ENCODE measurements at regions not wholly inside any gene's neighbourhood (a gene's known extent, or its start where the extent isn't known, plus 50 kb on each side); places are given as distances from the start of the nearest gene placed in this dataset.

DNA sequence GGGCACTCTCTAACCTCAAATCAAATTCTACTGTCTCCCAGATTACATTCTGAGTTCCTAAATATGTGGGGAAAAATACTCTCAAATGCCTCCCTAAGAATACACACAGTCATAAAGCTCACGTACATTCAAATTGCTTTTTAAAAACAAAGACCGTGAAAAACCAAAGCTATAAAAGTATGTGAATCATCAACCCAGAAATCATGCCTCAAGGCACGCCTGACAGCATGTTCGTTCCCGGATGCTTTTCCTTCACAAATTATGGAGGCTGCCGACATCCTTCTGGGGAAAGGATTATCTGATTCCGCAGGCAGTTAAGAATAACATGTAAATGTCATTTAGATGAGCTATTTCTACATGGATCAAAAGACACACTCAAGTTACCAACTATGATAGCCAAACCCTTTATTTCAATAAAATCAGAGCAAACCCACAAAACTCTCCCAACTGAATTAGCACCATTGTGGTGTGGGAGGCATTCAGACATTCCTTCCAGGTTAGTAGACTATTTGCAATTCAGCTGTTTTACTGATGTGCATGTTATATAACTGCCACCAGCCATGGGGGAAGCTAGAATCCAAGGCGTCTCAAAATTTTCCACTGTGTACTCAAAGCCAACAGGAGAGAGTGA, 398.2 kb upstream of the TRIB2 start:
- in situ Hi-C loops (cut with HindIII; ENCODE audit: low pct_ligation_motif_present, low pct_unique_long_range_greater_than_20kb, low sequenced_read_pairs) = no loop called here
- peak; percentile 84 for DNase-seq

DNA sequence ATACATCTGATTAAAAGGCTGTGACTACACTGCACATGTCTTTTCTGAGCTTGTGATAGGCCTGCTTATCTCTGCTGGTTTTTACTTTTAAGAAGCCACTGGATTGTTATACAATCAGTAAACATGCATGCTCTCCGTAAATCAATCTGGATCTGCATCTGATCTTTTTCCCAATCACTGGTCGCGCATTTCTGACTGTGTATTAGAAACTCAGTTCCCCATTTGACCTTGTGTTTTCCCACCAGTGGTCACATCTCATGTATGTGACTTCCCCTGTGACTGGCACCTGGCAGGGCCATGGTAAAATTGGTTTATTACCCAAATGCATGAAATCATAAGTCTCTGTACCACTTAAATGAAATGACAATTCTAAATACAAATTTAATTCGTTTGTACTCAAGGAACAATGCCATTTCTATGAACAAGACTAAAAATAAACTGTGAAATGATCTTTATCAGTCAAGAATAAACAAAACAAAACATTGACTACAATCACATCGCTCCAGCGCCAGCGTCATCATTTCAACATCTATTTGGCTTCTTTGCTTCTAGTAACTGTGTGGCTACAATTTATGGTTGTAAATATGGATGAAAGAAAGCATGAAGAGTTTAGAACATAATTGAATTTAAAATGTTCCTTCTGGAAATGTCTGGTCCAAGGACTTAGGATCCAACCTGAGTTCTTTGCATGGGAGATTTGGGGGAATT, 396.6 kb upstream of the TRIB2 start:
- no peak for DNase-seq
- in situ Hi-C loops (cut with HindIII; ENCODE audit: low pct_ligation_motif_present, low pct_unique_long_range_greater_than_20kb, low sequenced_read_pairs) = no loop called here

DNA sequence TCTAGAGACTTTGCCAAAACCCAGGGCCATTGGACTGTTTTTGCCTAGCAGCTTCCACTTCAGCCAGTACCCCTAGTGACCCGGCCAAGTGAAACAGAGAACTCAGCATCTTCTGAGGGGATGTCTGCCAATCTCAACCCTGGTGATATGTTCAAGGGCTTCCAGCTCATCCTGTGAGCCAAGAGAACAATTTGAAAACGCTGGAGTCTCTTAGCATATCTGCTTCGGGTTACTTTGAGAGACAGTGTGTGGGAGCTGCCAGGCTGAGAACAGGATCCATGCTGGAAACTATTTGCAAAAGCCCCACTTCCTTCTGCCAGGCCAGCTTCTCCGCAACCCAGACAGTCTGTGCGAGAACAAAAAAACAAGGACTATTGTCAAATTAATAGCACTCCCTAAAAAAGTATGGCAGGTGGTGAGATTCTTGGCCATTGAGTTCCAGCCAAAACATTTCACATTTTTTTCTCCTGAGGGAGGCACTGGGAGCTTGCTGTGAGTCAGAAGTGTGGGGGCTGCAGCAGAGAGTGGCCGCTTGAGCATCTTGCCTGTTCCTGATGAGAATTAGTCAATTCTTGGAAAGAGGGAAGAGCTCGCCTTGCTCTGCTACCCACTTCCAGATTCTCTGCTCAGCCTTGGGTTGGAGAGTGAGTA, 395.6 kb upstream of the TRIB2 start:
- in situ Hi-C loops (cut with HindIII; ENCODE audit: low pct_ligation_motif_present, low pct_unique_long_range_greater_than_20kb, low sequenced_read_pairs) = no loop called here
- DNase-seq = peak; percentile 45

DNA sequence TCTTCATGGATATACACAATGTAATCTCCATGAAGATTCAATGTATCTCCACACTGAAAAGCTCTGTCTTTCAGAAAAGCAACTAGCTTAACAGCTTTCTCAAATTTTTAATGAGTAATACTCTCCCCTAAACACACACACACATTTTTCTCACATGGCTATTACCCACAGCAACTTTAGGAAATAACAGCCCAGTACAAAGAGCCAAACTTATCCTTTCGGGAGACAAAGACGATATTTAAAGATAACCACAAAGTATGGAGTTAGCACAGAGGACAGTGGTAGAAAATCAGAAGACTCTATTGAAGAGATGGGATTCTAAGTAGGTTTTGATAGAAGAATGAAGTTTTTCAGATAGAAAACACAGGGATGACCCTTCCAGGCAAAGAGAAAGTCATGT, 394.9 kb upstream of the TRIB2 start:
- in situ Hi-C loops (cut with HindIII; ENCODE audit: low pct_ligation_motif_present, low pct_unique_long_range_greater_than_20kb, low sequenced_read_pairs) = no loop called here
- DNase-seq = no peak

DNA sequence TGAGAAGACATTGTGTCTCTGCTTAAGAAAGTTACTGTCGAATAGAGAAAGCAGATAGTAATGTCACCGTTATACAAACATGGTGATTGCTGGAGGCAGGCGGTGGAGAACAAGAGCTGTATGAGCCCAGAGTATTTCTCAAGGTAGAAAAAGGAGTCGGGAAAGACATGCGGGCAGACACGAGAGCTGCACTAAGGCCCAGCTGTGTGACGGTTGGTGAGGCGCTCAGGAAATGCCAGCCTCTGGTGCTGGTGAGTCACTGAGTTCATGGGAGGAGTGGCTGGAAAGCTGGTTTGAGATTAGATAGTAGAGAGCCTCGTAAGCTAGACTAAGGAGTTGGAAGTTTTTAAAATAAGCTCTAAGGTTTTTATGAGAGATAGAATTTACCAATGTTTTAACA, 390.9 kb upstream of the TRIB2 start:
- in situ Hi-C loops (cut with HindIII; ENCODE audit: low pct_ligation_motif_present, low pct_unique_long_range_greater_than_20kb, low sequenced_read_pairs) = no loop called here
- peak; percentile 40 for DNase-seq

DNA sequence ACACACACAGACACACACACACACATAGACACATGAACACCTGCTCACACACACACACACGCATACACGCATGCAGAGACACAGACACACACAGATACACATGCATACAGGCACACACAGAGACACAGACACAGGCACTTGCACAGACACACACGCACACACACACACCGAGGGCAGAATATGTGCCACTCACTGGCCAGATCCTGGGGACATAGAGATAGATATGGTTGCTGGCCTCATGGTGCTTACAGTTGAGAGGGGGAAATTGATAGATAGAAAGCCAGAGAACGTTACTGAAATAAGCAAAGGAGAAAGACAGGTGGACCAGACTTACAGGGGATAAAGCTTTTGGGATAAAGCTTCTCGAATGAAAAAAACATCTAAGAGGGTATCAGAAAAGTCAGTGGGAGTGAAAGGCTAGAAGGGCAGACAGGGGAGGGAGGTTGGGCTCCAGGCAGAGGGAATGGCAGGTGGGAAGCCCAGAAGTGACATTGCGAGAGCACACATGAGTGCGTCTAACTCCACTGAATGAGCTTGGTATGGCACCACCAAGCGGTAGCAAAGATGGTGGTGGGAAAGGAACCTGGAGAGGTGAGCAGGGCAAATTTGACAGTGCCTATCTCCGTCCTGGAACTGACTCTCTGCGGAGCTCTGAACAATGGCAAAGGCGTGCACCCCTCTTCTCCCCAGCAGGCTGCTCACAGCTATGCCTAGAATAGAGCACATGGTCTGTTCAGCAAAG, 390.1 kb upstream of the TRIB2 start:
- in situ Hi-C loops (cut with HindIII; ENCODE audit: low pct_ligation_motif_present, low pct_unique_long_range_greater_than_20kb, low sequenced_read_pairs) = no loop called here
- DNase-seq = no peak

DNA sequence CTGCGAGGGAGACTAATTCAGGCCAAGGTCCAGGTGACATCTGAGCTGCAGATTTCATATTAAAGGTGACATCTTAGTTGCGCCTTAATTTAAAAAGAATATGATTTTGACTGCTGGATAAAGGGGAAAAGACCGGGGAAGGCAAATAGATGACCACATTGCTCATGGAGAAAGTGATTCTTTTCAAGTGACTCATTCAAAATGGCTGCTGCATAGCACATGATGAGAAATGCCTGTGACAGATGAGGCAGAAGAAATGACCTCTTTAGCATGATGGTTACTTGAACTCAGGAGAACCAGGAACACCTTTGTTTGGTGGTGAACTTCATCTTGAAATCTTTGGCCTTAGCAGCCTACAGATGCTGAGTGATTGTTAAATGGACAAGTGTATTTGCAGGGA, 385.8 kb upstream of the TRIB2 start:
- DNase-seq = peak; percentile 56
- in situ Hi-C loops (cut with HindIII; ENCODE audit: low pct_ligation_motif_present, low pct_unique_long_range_greater_than_20kb, low sequenced_read_pairs) = no loop called here

DNA sequence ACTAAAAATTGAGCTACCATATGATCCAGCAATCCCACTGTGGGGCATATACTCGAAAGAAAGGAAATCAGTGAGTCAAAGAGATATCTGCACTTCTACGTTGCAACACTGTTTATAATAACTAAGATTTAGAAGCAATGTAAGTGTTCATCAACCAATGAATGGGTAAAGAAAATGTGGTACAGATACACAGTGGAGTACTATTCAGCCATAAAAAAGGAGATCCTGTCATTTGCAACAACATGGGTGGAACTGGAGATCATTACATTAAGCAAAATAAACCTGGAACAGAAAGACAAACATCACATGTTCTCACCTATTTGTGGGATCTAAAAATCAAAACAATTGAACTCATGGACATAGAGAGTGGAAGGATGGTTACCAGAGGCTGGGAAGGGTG, 385.0 kb upstream of the TRIB2 start:
- in situ Hi-C loops (cut with HindIII; ENCODE audit: low pct_ligation_motif_present, low pct_unique_long_range_greater_than_20kb, low sequenced_read_pairs) = no loop called here
- no peak for DNase-seq

DNA sequence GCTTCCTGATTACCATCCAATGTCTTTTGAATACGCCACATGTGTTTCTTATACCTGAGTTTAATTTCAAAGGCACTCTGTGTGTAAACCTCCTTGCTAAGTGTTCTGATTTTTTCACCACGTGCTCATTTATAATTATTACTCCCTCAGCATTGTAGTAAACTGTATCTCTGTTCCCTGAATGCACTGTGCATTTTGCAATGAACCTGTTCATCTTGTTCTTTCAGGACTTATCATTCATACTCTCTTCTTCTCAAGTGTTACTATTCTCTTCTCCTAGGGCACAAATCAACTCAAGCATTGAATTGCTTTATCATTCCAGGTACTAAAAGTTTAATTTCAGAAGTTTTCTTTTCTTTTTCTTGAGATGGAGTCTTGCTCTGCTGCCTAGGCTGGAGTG, 383.4 kb upstream of the TRIB2 start:
- in situ Hi-C loops (cut with HindIII; ENCODE audit: low pct_ligation_motif_present, low pct_unique_long_range_greater_than_20kb, low sequenced_read_pairs) = no loop called here
- no peak for DNase-seq

DNA sequence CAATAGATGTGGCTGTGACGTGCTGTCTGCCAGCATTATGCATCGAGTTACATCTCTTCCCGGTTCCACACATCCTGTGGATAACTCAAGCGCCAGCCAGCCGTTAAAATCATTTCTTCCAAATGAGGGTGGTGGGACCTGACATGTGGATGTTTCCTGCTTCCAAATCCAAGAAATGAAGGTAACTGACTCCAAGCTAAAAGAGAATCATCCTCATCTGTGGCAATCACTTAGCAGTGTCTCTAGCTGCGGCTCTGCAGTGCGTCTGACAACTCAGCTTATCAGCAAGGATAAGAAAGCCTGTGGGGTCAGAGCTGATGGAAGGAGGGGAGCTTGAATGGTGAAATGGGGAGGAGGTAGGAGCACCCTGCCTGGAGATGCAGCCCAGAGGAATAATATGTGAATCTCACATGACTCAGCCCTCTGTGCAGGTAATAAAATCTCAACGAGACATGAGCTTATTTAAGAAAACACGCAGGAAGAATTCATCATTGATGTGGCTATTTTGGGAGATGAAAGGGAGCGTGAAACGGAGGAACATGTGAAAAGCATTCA, 382.2 kb upstream of the TRIB2 start:
- DNase-seq = no peak
- in situ Hi-C loops (cut with HindIII; ENCODE audit: low pct_ligation_motif_present, low pct_unique_long_range_greater_than_20kb, low sequenced_read_pairs) = no loop called here

DNA sequence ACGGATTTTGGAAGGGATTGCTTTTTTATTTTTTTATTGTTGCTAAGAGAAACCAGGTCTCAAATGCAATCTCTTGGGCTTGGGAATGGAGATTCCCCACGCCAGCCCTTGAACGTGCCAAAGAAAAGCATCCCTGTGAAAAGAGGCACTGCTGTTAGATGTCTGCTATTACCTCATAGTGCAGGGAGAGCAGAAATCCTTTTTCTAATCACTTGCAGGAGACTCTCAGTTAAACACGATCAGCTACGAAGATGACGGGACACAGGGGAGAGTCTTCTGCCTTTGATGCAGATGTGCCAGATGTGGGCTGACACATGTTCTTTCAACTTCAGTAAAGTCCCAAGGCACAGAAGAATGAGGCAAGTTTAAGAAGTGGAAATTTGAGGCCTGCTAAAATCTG, 381.6 kb upstream of the TRIB2 start:
- in situ Hi-C loops (cut with HindIII; ENCODE audit: low pct_ligation_motif_present, low pct_unique_long_range_greater_than_20kb, low sequenced_read_pairs) = no loop called here

DNA sequence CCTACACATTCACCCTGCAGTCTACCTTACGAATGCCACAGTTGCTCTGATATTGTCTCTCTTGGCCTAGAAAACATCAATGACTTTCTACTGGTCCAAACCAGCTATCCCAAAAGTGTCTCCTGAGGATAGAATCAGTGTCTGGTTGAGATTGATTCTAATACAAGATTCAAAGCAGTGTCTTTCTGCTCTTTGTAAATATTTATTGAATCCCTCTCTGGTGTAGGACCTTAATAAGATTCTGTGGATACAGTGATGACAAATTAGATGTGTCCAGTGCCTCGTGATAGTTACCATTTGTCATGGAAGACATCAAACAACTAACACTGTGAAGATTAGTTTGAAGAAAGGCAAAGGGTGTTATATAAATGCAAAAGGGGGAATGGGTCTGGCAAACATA, 380.7 kb upstream of the TRIB2 start:
- in situ Hi-C loops (cut with HindIII; ENCODE audit: low pct_ligation_motif_present, low pct_unique_long_range_greater_than_20kb, low sequenced_read_pairs) = no loop called here
- no peak for DNase-seq

More for the DNA sequence above, 381.6 kb upstream of the TRIB2 start:
- DNase-seq = no peak

DNA sequence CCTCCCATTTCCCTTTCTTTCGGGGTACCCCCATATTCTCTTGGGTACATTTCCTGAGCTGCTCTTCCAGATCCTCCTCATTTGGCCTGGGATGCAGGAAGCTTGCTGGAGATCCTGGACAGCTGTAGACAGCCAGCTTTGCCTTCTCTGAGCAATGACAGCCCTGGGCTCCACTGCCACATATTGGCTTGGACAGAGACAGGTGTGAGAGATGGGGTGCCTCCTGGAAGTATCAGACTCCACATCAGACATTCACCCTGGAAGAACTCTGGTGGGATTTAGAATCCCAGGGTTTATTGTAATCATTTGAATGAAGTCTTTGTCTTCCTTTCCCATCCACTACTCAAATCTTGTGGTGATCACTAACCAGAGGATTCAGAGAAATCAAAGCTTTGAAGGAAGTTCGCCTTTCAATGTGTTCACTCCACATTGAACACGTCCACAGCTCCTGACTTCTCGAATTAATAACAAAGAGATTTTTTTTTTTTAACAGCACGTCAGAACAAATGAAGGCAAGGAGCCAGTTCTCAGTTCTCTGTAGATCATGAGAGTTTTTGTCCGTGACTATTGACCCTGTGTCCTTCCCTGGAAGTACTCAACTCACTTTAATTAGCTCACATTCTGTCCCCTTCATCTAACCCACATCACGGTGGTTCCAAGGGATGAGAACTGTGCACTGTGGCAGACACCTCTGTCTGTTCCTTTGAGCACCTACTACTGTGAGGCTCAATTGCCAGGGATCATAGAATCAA, 377.6 kb upstream of the TRIB2 start:
- in situ Hi-C loops (cut with HindIII; ENCODE audit: low pct_ligation_motif_present, low pct_unique_long_range_greater_than_20kb, low sequenced_read_pairs) = no loop called here
- no peak for DNase-seq

DNA sequence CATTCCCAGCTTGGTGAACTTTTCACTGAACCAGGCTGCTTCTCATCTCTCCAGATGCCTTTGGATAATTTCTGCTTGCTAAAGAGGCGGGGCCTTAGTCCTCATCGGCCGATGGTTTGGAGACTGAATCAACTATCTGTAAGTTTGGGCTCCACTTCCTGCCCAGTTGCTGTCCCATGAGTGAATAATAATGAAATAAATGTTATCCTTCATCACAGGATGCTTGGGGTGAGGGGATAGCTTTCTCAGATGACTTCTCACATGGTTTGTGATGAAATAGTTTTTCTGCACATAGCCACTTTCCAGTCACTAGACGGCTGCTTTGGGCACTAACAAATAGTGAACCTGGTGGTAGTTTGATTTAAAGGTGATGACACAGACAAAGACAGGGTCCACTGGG, 376.6 kb upstream of the TRIB2 start:
- no peak for DNase-seq
- in situ Hi-C loops (cut with HindIII; ENCODE audit: low pct_ligation_motif_present, low pct_unique_long_range_greater_than_20kb, low sequenced_read_pairs) = no loop called here

DNA sequence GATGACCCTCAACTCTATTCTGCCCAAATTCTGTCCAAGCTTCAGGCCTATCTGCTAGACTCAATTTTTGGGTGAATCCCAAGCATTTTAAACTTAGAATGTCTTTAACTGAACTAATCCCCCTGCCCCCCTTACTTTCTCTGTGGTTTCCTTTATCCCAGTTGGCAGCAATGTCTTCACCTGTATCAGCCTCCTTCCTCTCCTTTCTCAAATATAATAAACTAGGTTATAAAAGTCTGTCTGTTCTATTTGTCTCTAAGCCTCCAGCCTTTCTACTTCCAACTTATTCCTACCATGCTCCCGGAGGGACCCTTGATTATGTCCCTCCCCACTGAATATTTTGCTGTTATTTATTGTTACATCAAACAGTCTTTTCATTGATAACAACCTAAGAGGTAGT, 375.5 kb upstream of the TRIB2 start:
- in situ Hi-C loops (cut with HindIII; ENCODE audit: low pct_ligation_motif_present, low pct_unique_long_range_greater_than_20kb, low sequenced_read_pairs) = no loop called here
- no peak for DNase-seq

DNA sequence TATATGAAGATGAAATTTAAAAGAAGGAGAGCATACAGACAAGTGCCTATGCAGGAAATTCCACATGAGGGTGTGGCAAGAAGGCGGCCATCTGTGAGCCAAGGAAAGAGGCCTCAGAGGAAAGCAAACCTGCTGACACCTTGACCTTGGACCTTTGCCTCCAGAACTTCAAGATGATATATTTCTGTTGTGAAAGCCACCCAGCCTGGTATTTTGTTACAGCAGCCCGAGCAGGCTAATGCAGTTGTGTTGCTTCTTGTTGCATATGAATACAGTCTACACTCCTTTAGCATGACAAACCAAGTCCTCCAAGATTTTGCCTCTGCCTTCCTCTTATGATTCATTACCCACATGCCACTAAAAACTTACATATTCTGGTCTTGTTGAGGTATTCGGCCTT, 374.8 kb upstream of the TRIB2 start:
- DNase-seq = no peak
- in situ Hi-C loops (cut with HindIII; ENCODE audit: low pct_ligation_motif_present, low pct_unique_long_range_greater_than_20kb, low sequenced_read_pairs) = no loop called here

DNA sequence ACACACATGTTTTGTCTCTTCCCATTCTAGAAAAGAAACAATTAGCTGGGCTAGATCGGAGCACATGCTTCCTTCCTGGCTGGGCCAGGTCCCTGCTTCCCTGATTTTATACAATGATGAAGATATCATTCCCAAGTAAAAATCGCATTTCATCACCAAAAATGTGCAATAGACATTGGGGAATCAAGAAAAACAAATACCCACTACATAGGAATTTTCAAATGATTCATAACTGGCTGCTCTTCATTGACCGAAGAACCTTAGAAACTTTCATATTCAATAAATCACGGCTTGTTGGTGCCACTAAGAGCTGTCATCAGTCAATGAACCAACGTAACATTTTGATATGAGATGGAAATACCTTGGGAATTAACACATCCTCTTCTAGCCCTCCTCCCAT, 373.6 kb upstream of the TRIB2 start:
- in situ Hi-C loops (cut with HindIII; ENCODE audit: low pct_ligation_motif_present, low pct_unique_long_range_greater_than_20kb, low sequenced_read_pairs) = no loop called here
- DNase-seq = no peak

DNA sequence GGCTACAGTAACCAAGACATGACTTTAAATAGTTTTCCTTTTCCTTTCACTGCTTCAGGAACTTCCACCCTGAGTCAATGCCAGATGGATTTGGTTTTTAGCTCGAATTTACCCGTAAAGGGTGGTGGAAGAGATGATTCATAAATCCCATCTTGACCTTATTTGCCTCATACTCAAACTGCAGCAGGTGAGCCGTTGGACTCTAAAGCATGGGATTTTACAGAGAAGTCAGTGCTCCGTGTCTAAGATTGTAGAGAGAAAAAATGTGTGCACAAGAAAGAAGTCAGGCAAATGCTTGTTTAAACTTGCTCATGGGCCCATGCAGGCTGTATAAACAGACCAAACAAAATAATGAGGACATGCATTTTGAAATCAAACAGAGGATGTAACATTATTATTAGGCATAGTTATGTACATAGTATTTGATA, 369.7 kb upstream of the TRIB2 start:
- in situ Hi-C loops (cut with HindIII; ENCODE audit: low pct_ligation_motif_present, low pct_unique_long_range_greater_than_20kb, low sequenced_read_pairs) = no loop called here
- DNase-seq = no peak

Data from ACHN (cell line).